HG03520 (cell line): ENCODE measurements at regions not wholly inside any gene's neighbourhood (a gene's known extent, or its start where the extent isn't known, plus 50 kb on each side); places are given as distances from the start of the nearest gene placed in this dataset.
"Not testable (repeated sequence)": the region's sequence is repeated elsewhere in the genome, so short reads cannot be mapped to it uniquely, and the experiment has no call there.

Source experiments
- ATAC-seq: cut with Tn5 transposase; IDR thresholded peaks from one replicate; pipeline ENCODE4 v1.9.1; 2021; ENCODE audit warnings: mild to moderate bottlenecking, moderate library complexity; ENCODE audit not compliant: unreplicated experiment

- ATAC-seq: peak; percentile 55
Observed at GRCh38 chr6:128600397-128600951, 80.1 kb upstream of the PTPRK start.

- ATAC-seq: no peak
Observed at GRCh38 chr6:128599036-128599435, 78.6 kb upstream of the PTPRK start.

- no peak for ATAC-seq
Observed at GRCh38 chr6:128598571-128598970, 78.2 kb upstream of the PTPRK start.

- ATAC-seq: no peak
Observed at GRCh38 chr6:128597956-128598355, 77.6 kb upstream of the PTPRK start.

- no peak for ATAC-seq
Observed at GRCh38 chr6:128597004-128597403, 76.6 kb upstream of the PTPRK start.

GRCh38 chr6:128595544-128595943 lies 75.1 kb upstream of the PTPRK start:
- ATAC-seq: no peak

GRCh38 chr6:128586095-128586494 lies 65.7 kb upstream of the PTPRK start:
- ATAC-seq: no peak

GRCh38 chr6:128580224-128581110 lies 60.1 kb upstream of the PTPRK start:
- ATAC-seq: no peak

- not testable (repeated sequence) for ATAC-seq
Observed at GRCh38 chr6:128575254-128575653, 54.9 kb upstream of the PTPRK start.

GRCh38 chr6:128574402-128574801 lies 54.0 kb upstream of the PTPRK start:
- no peak for ATAC-seq

- ATAC-seq: no peak
Observed at GRCh38 chr6:128573036-128573435, 52.6 kb upstream of the PTPRK start.

- no peak for ATAC-seq
Observed at GRCh38 chr6:128572294-128572693, 51.9 kb upstream of the PTPRK start.

- ATAC-seq: no peak
Observed at GRCh38 chr6:128570680-128571063, 50.3 kb upstream of the PTPRK start.

GRCh38 chr6:128569732-128570679 lies 49.6 kb upstream of the PTPRK start:
- ATAC-seq: no peak
